ENCODE measurements at regions not wholly inside any gene's neighbourhood (a gene's known extent, or its start where the extent isn't known, plus 50 kb on each side); places are given as distances from the start of the nearest gene placed in this dataset.
A peak's percentile ranks its signal among the peaks of the same experiment; 100 is the strongest.

DNA sequence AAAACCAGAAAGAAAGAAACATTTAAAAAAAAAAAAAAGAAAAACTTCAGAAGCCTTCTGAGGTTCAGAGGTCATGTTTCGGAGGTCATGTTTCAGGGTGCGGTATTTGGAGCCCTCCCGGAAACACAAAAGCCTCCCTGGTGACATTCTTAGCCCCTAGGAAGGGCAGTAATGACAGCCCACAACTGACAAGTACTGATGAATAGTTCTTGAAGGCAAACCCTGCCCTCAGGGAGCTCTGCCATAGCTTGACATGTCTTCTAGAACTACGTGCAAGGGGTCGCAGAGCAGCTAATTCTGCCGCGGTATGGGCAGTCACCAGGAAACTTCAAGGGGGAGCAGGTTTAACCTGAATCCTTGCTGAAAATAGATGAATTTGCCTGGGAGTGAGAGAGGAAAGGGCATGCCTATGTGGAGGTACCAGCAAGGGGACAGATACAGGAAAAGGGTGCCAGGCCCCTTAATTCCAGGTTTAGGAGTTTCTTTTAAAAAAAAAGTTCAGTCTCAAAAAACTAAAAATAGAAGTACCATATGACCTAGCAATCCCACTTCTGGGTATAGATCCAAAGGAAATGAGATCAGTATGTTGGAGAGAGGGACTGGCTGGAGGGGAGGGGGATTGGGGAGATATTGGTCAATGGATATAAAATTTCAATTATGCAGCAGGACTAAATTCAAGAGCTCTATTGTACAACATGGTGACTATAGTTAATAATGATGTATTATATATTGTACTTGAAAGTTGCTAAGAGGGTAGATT lies 98.4 kb downstream of the C9orf152 start:
- ATAC-seq (ENCODE audit: low read depth) (no peak), DNase-seq (no peak)
- no peaks in the 10 kb centered on the region for H3K27me3 ChIP-seq (ENCODE audit: control insufficient read depth, insufficient read depth, low read length)
- H3K36me3 ChIP-seq (ENCODE audit: control insufficient read depth, insufficient read depth, low read length): peaks cover 9% of the 10 kb centered on the region; the same call in 1 of the 2 replicates
- dilution Hi-C loops (cut with HindIII; ENCODE audit: low sequenced_read_pairs, unreplicated experiment): no loop called here
- peak overlapping the region in 1 of 2 experiments; percentile 24; a peak in 1 of 4 replicates for H4K8ac ChIP-seq (ENCODE audit: low read depth in 2 of 2, low read length in 2 of 2)
- no peak overlapping the region for H3K9ac ChIP-seq (ENCODE audit: low read depth, low read length)
- H2AK5ac ChIP-seq (ENCODE audit: low read depth, low read length): no peak overlapping the region; the same call in 1 of the 2 replicates
- 0 out of 2 replicates have a peak overlapping the region, but pooled peaks have one; percentile 10 for H2BK120ac ChIP-seq (ENCODE audit: low read depth, low read length)
- 0 out of 2 replicates have a peak overlapping the region, but pooled peaks have one; percentile 9 for H4K91ac ChIP-seq (ENCODE audit: insufficient read depth, low read depth, low read length)
- H2BK5ac ChIP-seq (ENCODE audit: low read depth, low read length, poor library complexity, severe bottlenecking): peak overlapping the region; percentile 13
- intact Hi-C loops (cut with micrococcal nuclease): no loop called here
- H4K20me1 ChIP-seq (ENCODE audit: insufficient read depth, low read length): peaks cover 82% of the 10 kb centered on the region
- no peak overlapping the region for H3K4me2 ChIP-seq (ENCODE audit: low read depth, low read length)
- no TSS peak for BruUV-seq (replicated peaks)
- no peak overlapping the region for H2BK15ac ChIP-seq (ENCODE audit: low read depth, low read length)
- H3K9me3 ChIP-seq (ENCODE audit: control insufficient read depth, insufficient read depth, low read length): no peaks in the 10 kb centered on the region
- ChIA-PET POLR2A (ENCODE audit: unreplicated experiment) (no interaction called here), CTCF (no interaction called here)
- H3K18ac ChIP-seq (ENCODE audit: low read depth, low read length): no peak overlapping the region; the same call in 1 of the 2 replicates
- TF ChIP-seq RCOR1 (IDR thresholded peaks at IDR 0.05; ENCODE audit: insufficient replicate concordance, low read length): no peak
- no peak overlapping the region for H2AFZ ChIP-seq (replicated peaks; ENCODE audit: low read length, poor library complexity)
- H3K23ac ChIP-seq (ENCODE audit: low read depth, low read length): peak overlapping the region; percentile 61; the same call in 1 of the 2 replicates
- no peak overlapping the region for H3K4me3 ChIP-seq (ENCODE audit: insufficient read depth, low read depth, low read length)
- H3K9me1 ChIP-seq (ENCODE audit: insufficient read depth, low read length): peaks cover 30% of the 10 kb centered on the region
- in situ Hi-C loops (cut with MboI; ENCODE audit: low sequenced_read_pairs): no loop called here
- no peak overlapping the region for H2BK20ac ChIP-seq (ENCODE audit: low read depth, low read length)
- H2AK9ac ChIP-seq (replicated peaks; ENCODE audit: low read depth, low read length, poor library complexity): no peak overlapping the region
- 0 out of 2 replicates have a peak overlapping the region, but pooled peaks have one; percentile 41 for H3K14ac ChIP-seq (replicated peaks; ENCODE audit: low read depth, low read length)
- H3K4ac ChIP-seq (ENCODE audit: low read depth, low read length): peak overlapping the region; percentile 30; the same call in 1 of the 2 replicates
- 70% methylated on average over 7 of the region's 7 CpGs; no CpG with 5 or more reads in 1 of the 2 experiments for WGBS, 2 experiments (ENCODE audit: extremely low coverage in 2 of 2, insufficient read length in 1 of 2)
- H3K79me1 ChIP-seq (ENCODE audit: low read depth in 1 of 2, low read length in 2 of 2): peaks cover 17 to 74% of the 10 kb centered on the region in 2 experiments; a peak in 3 of 4 replicates
- H3K4me1 ChIP-seq (ENCODE audit: control insufficient read depth, insufficient read depth, low read length): peaks cover 23% of the 10 kb centered on the region
- H4K5ac ChIP-seq (ENCODE audit: low read depth, low read length): no peak overlapping the region
- H3K27ac ChIP-seq (ENCODE audit: insufficient read depth, low read length): peak overlapping the region; percentile 19; the same call in 1 of the 2 replicates
- no peak overlapping the region for H3K56ac ChIP-seq (ENCODE audit: extremely low read depth, insufficient read depth, low read length)

All from IMR-90 (cell line).